ENCODE measurements at regions not wholly inside any gene's neighbourhood (a gene's known extent, or its start where the extent isn't known, plus 50 kb on each side); places are given as distances from the start of the nearest gene placed in this dataset.

DNA sequence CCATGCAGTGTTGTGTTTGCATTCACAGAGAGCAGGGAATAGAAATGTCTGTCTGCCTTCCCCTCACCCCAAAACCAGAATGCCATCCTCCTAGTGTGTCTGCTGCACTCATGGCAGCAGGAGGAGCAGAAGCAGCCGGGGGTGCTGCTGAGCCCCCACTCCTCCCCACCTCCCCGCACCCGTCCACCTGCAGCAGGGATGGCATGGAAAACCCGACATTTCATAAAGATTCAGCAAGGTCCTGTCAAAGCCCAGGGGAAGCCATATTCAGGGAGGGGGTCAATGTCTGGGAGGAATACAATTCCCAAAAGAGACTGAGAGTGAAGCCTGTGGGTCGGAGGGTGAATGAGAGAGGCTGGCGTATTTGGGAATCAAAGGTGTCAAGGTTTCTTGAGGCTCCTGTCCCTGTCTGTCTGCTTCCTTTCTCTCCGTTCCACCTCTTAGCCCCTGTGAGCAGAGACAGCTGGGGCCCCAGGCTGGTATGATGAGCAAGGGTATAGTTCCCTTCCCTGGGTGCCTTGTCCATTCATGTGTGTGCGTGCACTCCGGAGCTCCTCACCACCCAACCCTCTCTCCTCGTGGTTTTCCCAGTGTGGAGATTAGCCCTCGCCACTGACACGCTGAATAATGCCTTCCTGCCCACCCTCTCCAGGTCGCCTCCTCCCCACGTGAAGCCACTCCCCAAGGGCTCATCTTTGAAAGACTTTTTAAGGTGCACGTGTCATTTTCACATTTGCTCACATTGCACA is 133.5 kb upstream of the ZNF236 start:
- H3K36me3 Mint-ChIP-seq (ENCODE audit: insufficient read depth in 1 of 3, low read depth in 3 of 3): peaks cover 2 to 9% (median 7%) of the 10 kb centered on the region in 3 experiments; a peak in 5 of 7 replicates
- TF ChIP-seq, protein P1, sequence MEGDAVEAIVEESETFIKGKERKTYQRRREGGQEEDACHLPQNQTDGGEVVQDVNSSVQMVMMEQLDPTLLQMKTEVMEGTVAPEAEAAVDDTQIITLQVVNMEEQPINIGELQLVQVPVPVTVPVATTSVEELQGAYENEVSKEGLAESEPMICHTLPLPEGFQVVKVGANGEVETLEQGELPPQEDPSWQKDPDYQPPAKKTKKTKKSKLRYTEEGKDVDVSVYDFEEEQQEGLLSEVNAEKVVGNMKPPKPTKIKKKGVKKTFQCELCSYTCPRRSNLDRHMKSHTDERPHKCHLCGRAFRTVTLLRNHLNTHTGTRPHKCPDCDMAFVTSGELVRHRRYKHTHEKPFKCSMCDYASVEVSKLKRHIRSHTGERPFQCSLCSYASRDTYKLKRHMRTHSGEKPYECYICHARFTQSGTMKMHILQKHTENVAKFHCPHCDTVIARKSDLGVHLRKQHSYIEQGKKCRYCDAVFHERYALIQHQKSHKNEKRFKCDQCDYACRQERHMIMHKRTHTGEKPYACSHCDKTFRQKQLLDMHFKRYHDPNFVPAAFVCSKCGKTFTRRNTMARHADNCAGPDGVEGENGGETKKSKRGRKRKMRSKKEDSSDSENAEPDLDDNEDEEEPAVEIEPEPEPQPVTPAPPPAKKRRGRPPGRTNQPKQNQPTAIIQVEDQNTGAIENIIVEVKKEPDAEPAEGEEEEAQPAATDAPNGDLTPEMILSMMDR (conservative IDR thresholded peaks at IDR 0.05): no peak
- Histone ChIP-seq H2BK5ac (ENCODE audit: insufficient read length, low read length) (no peak overlapping the region), H3K14ac (ENCODE audit: insufficient read depth, low read length) (no peak overlapping the region), H3K18ac (ENCODE audit: insufficient read length, low read depth, low read length) (no peak overlapping the region), H2BK12ac (ENCODE audit: insufficient read length, low read depth, low read length) (no peak overlapping the region), H2BK15ac (ENCODE audit: low read depth, low read length) (no peak overlapping the region), H4K91ac (ENCODE audit: insufficient read length, low read depth, low read length) (no peak overlapping the region), H4K20me1 (ENCODE audit: control insufficient read depth, insufficient read depth, insufficient read length) (no peaks in the 10 kb centered on the region), H2AFZ (ENCODE audit: low read length) (no peak overlapping the region), H3K4me2 (ENCODE audit: insufficient read depth, insufficient read length, low read length) (no peak overlapping the region), H3K27me3 (ENCODE audit: insufficient read depth, low read length) (no peaks in the 10 kb centered on the region), H3K23me2 (ENCODE audit: insufficient read length, low read depth, low read length, poor library complexity, severe bottlenecking) (no peaks in the 10 kb centered on the region), H3K9me3 (ENCODE audit: control insufficient read depth, low read depth, low read length) (no peaks in the 10 kb centered on the region), H2BK120ac (ENCODE audit: low read depth, low read length, poor library complexity, severe bottlenecking) (no peak overlapping the region), H3K23ac (ENCODE audit: insufficient read length, low read depth, low read length) (no peak overlapping the region), H2AK5ac (ENCODE audit: insufficient read length, low read length) (no peak overlapping the region), H3K4ac (ENCODE audit: low read depth, low read length) (no peak overlapping the region), H3K4me1 (ENCODE audit: insufficient read depth, low read length) (peaks cover 6% of the 10 kb centered on the region; the same call in 1 of the 2 replicates), H3K27ac (ENCODE audit: insufficient read length, low read depth, low read length) (no peak overlapping the region), H3K56ac (ENCODE audit: insufficient read length, low read depth, low read length) (no peak overlapping the region), H4K5ac (ENCODE audit: insufficient read length, low read depth, low read length) (no peak overlapping the region), H3K79me2 (ENCODE audit: insufficient read depth, low read length) (no peaks in the 10 kb centered on the region), H4K8ac (replicated peaks; ENCODE audit: insufficient read length, low read depth, low read length) (no peak overlapping the region), H3K9ac (ENCODE audit: extremely low read depth, insufficient read length, low read length) (no peak overlapping the region), H3K79me1 (ENCODE audit: insufficient read depth, low read depth, low read length, poor library complexity, severe bottlenecking) (no peaks in the 10 kb centered on the region), H3T11ph (ENCODE audit: low read length) (no peak overlapping the region), H2BK20ac (ENCODE audit: low read depth, low read length, poor library complexity, severe bottlenecking) (no peak overlapping the region)
- peaks cover 6% of the 10 kb centered on the region for H3K27me3 Mint-ChIP-seq (ENCODE audit: low read depth)
- no CpG with 5 or more reads among the region's 15 CpGs for WGBS (ENCODE audit: extremely low coverage, insufficient read length, low lambda C conversion rate)
- H3K4me3 Mint-ChIP-seq: no peak overlapping the region
- H3K9me3 Mint-ChIP-seq: peaks cover 6 to 8% of the 10 kb centered on the region in 2 experiments; a peak in 3 of 5 replicates
- DNase-seq: no peak
- H3K4me1 Mint-ChIP-seq: peaks cover 30 to 38% of the 10 kb centered on the region in 2 experiments
- H3K27ac Mint-ChIP-seq: no peak overlapping the region
